H9 (cell line): ENCODE measurements at regions not wholly inside any gene's neighbourhood (a gene's known extent, or its start where the extent isn't known, plus 50 kb on each side); places are given as distances from the start of the nearest gene placed in this dataset.

ENCODE experiments used
- DNase-seq: peaks from one replicate; pipeline ENCODE4 v3.0.0-alpha.2; 2017
- H2AFZ ChIP-seq: one replicate; pipeline ENCODE4 v1.6.1; 2013; ENCODE audit warnings: mild to moderate bottlenecking, low read length, control low read depth, moderate library complexity
- H2AK5ac ChIP-seq: 2 replicates; pipeline ENCODE4 v1.6.1; 2013; ENCODE audit warnings: low read length, control low read depth, mixed read lengths; ENCODE audit not compliant: insufficient read length
- H2BK120ac ChIP-seq: one replicate; pipeline ENCODE4 v1.6.1; 2013; ENCODE audit warnings: low read depth, mild to moderate bottlenecking, low read length, control low read depth, inconsistent platforms; ENCODE audit not compliant: poor library complexity, severe bottlenecking
- H2BK12ac ChIP-seq: 2 replicates; pipeline ENCODE4 v1.6.1; 2013; ENCODE audit warnings: low read length, control low read depth, mixed read lengths, low read depth; ENCODE audit not compliant: insufficient read length
- H2BK15ac ChIP-seq: 2 replicates; pipeline ENCODE4 v1.6.1; 2013; ENCODE audit warnings: low read depth, low read length, control low read depth
- H2BK20ac ChIP-seq: one replicate; pipeline ENCODE4 v1.6.1; 2013; ENCODE audit warnings: low read depth, mild to moderate bottlenecking, low read length, control low read depth, inconsistent platforms; ENCODE audit not compliant: poor library complexity, severe bottlenecking
- H2BK5ac ChIP-seq: 2 replicates; pipeline ENCODE4 v1.6.1; 2013; ENCODE audit warnings: low read length, control low read depth, mixed read lengths; ENCODE audit not compliant: insufficient read length
- H3K14ac ChIP-seq: 2 replicates; pipeline ENCODE4 v1.6.1; 2013; ENCODE audit warnings: low read length, control low read depth; ENCODE audit not compliant: insufficient read depth
- H3K18ac ChIP-seq: 2 replicates; pipeline ENCODE4 v1.6.1; 2013; ENCODE audit warnings: low read depth, mild to moderate bottlenecking, mixed read lengths, low read length, control low read depth; ENCODE audit not compliant: insufficient read length
- H3K23ac ChIP-seq: 2 replicates; pipeline ENCODE4 v1.6.1; 2013; ENCODE audit warnings: low read length, control low read depth, mixed read lengths, low read depth; ENCODE audit not compliant: insufficient read length
- H3K23me2 ChIP-seq: 2 replicates; pipeline ENCODE4 v1.6.1; 2013; ENCODE audit warnings: low read depth, mild to moderate bottlenecking, mixed read lengths, low read length, control low read depth; ENCODE audit not compliant: insufficient read length, poor library complexity, severe bottlenecking
- H3K27ac ChIP-seq: 2 replicates; pipeline ENCODE4 v1.5.1; 2013; ENCODE audit warnings: low read length, control low read depth, mixed read lengths, low read depth; ENCODE audit not compliant: insufficient read length
- H3K27me3 ChIP-seq: 2 replicates; pipeline ENCODE4 v1.6.1; 2013; ENCODE audit warnings: low read length, control low read depth, inconsistent platforms; ENCODE audit not compliant: insufficient read depth
- H3K4ac ChIP-seq: 2 replicates; pipeline ENCODE4 v1.6.1; 2013; ENCODE audit warnings: low read depth, mild to moderate bottlenecking, control low read depth, inconsistent platforms, low read length, moderate library complexity
- H3K4me1 ChIP-seq: 2 replicates; pipeline ENCODE4 v1.6.1; 2013; ENCODE audit warnings: low read length, control low read depth, inconsistent platforms; ENCODE audit not compliant: insufficient read depth
- H3K4me2 ChIP-seq: 2 replicates; pipeline ENCODE4 v1.6.1; 2013; ENCODE audit warnings: low read length, control low read depth, mixed read lengths; ENCODE audit not compliant: insufficient read length, insufficient read depth
- H3K56ac ChIP-seq: 2 replicates; pipeline ENCODE4 v1.6.1; 2013; ENCODE audit warnings: low read depth, mild to moderate bottlenecking, mixed read lengths, low read length, control low read depth; ENCODE audit not compliant: insufficient read length
- H3K79me1 ChIP-seq: 2 replicates; pipeline ENCODE4 v1.6.1; 2013; ENCODE audit warnings: low read depth, mild to moderate bottlenecking, moderate library complexity, low read length, control low read depth, inconsistent platforms; ENCODE audit not compliant: insufficient read depth, poor library complexity, severe bottlenecking
- H3K79me2 ChIP-seq: 2 replicates; pipeline ENCODE4 v1.6.1; 2013; ENCODE audit warnings: low read length, control low read depth, inconsistent platforms; ENCODE audit not compliant: insufficient read depth
- H3K9ac ChIP-seq: 2 replicates; pipeline ENCODE4 v1.6.1; 2013; ENCODE audit warnings: low read length, control low read depth, mixed read lengths; ENCODE audit not compliant: insufficient read length; ENCODE audit errors: extremely low read depth
- H3K9me3 ChIP-seq: one replicate; pipeline ENCODE4 v1.6.1; 2013; ENCODE audit warnings: low read depth, low read length, inconsistent platforms; ENCODE audit not compliant: control insufficient read depth
- H3T11ph ChIP-seq: one replicate; pipeline ENCODE4 v1.6.1; 2013; ENCODE audit warnings: mild to moderate bottlenecking, low read length, control low read depth, inconsistent platforms
- H4K20me1 ChIP-seq: one replicate; pipeline ENCODE4 v1.6.1; 2013; ENCODE audit not compliant: control insufficient read depth, insufficient read length, insufficient read depth
- H4K5ac ChIP-seq: 2 replicates; pipeline ENCODE4 v1.6.1; 2013; ENCODE audit warnings: low read depth, mild to moderate bottlenecking, mixed read lengths, low read length, control low read depth; ENCODE audit not compliant: insufficient read length
- H4K8ac ChIP-seq: replicated peaks from 2 replicates; pipeline ENCODE4 v1.6.1; 2013; ENCODE audit warnings: low read length, control low read depth, mixed read lengths, low read depth; ENCODE audit not compliant: insufficient read length
- H4K91ac ChIP-seq: 2 replicates; pipeline ENCODE4 v1.6.1; 2013; ENCODE audit warnings: low read depth, mild to moderate bottlenecking, moderate library complexity, mixed read lengths, low read length, control low read depth; ENCODE audit not compliant: insufficient read length
- H3K27ac Mint-ChIP-seq, 3 experiments: 2 replicates in 2 of 3; 3 replicates in 1 of 3; pipeline ENCODE4 v1.8.0; 2020 to 2021; ENCODE audit warnings: mixed read lengths in 3 of 3, mild to moderate bottlenecking in 1 of 3, moderate library complexity in 1 of 3
- H3K27me3 Mint-ChIP-seq: 2 replicates; pipeline ENCODE4 v1.8.0; 2021; ENCODE audit warnings: low read depth, mild to moderate bottlenecking, moderate library complexity, mixed read lengths
- H3K36me3 Mint-ChIP-seq, 3 experiments: 2 replicates in 2 of 3; 3 replicates in 1 of 3; pipeline ENCODE4 v1.8.0; 2020 to 2021; ENCODE audit warnings: low read depth in 3 of 3, mixed read lengths in 3 of 3; ENCODE audit not compliant: insufficient read depth in 1 of 3
- H3K4me1 Mint-ChIP-seq, 2 experiments: 2 replicates each; pipeline ENCODE4 v1.8.0; 2020; ENCODE audit warnings: mixed read lengths in 2 of 2
- H3K4me3 Mint-ChIP-seq, 2 experiments: 2 replicates in 1 of 2; 3 replicates in 1 of 2; pipeline ENCODE4 v1.8.0; 2020 to 2021; ENCODE audit warnings: mild to moderate bottlenecking in 2 of 2, mixed read lengths in 2 of 2, moderate library complexity in 1 of 2
- H3K9me3 Mint-ChIP-seq, 2 experiments: 2 replicates in 1 of 2; 3 replicates in 1 of 2; pipeline ENCODE4 v1.8.0; 2020; ENCODE audit warnings: mild to moderate bottlenecking in 2 of 2, mixed read lengths in 2 of 2, moderate library complexity in 1 of 2
- WGBS: extraction: QIAGEN DNeasy Blood & Tissue Kit; methylation state at CpG from one replicate; pipeline ENCODE4 v1.1.7; 2013; ENCODE audit warnings: missing lambda C conversion rate, low lambda C conversion rate, mixed read lengths; ENCODE audit not compliant: insufficient read length; ENCODE audit errors: extremely low coverage; 5-methylcytosine and 5-hydroxymethylcytosine counted together
- TF ChIP-seq, protein P1 (sequence below): fragments of 200-600 bp; sonication (generic); conservative IDR thresholded peaks from 3 replicates; pipeline ENCODE4 v1.8.0; 2021; ENCODE audit warnings: antibody characterized with exemption, mild to moderate bottlenecking

DNA sequence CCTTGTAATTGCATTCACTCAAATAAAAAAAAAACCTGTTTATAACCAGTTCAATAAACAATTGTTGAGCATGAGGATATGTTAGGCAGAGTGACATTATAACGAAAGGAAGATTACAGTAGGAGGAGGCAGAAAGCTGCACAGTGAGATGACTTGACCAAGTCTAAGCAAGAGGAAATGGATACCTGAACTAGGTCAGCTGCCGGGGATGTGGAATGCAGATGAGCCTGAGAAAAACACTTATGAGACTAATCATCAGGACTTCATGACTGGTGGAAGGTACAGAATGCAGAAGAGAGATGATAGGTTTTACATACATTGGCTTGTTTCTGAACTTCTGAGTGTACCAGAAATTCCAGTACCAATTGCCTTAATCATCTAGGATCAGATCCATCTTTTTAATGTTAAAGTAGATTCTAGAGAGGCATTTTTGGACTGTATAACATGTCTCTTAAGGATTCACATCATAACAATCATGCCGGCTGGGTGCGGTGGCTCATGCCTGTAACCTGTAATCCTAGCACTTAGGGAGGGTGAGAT lies 208.1 kb upstream of the PPP3CA start:
- H3K4me3 Mint-ChIP-seq: no peak overlapping the region
- Histone ChIP-seq H2BK120ac (no peak overlapping the region), H3K23me2 (no peaks in the 10 kb centered on the region), H3K27me3 (no peaks in the 10 kb centered on the region), H2BK20ac (no peak overlapping the region), H4K91ac (no peak overlapping the region), H3K9ac (no peak overlapping the region), H3K14ac (no peak overlapping the region), H4K5ac (no peak overlapping the region), H3K4ac (no peak overlapping the region), H2BK15ac (no peak overlapping the region), H4K20me1 (no peaks in the 10 kb centered on the region), H3K18ac (no peak overlapping the region), H3K56ac (no peak overlapping the region), H3K27ac (no peak overlapping the region), H4K8ac (no peak overlapping the region), H3K79me1 (no peaks in the 10 kb centered on the region), H3K4me2 (no peak overlapping the region), H2BK5ac (no peak overlapping the region), H2AK5ac (no peak overlapping the region), H3K79me2 (no peaks in the 10 kb centered on the region), H3T11ph (no peak overlapping the region), H2AFZ (no peak overlapping the region), H3K4me1 (no peaks in the 10 kb centered on the region; the same call in 1 of the 2 replicates), H3K23ac (no peak overlapping the region), H3K9me3 (no peaks in the 10 kb centered on the region), H2BK12ac (no peak overlapping the region)
- H3K27ac Mint-ChIP-seq: no peak overlapping the region
- peaks cover 8 to 16% of the 10 kb centered on the region in 2 experiments; a peak in 4 of 5 replicates for H3K9me3 Mint-ChIP-seq
- H3K27me3 Mint-ChIP-seq: no peaks in the 10 kb centered on the region
- no CpG with 5 or more reads among the region's 4 CpGs for WGBS
- H3K4me1 Mint-ChIP-seq: 0 out of 4 replicates have a peak, but pooled peaks cover 0 to 4% of the 10 kb centered on the region in 2 experiments
- H3K36me3 Mint-ChIP-seq: peaks cover 0 to 6% (median 6%) of the 10 kb centered on the region in 3 experiments; a peak in 5 of 7 replicates
- TF ChIP-seq, protein P1, sequence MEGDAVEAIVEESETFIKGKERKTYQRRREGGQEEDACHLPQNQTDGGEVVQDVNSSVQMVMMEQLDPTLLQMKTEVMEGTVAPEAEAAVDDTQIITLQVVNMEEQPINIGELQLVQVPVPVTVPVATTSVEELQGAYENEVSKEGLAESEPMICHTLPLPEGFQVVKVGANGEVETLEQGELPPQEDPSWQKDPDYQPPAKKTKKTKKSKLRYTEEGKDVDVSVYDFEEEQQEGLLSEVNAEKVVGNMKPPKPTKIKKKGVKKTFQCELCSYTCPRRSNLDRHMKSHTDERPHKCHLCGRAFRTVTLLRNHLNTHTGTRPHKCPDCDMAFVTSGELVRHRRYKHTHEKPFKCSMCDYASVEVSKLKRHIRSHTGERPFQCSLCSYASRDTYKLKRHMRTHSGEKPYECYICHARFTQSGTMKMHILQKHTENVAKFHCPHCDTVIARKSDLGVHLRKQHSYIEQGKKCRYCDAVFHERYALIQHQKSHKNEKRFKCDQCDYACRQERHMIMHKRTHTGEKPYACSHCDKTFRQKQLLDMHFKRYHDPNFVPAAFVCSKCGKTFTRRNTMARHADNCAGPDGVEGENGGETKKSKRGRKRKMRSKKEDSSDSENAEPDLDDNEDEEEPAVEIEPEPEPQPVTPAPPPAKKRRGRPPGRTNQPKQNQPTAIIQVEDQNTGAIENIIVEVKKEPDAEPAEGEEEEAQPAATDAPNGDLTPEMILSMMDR: no peak
- no peak for DNase-seq
